Heart left ventricle (tissue), 13 donors: ENCODE measurements at regions not wholly inside any gene's neighbourhood (a gene's known extent, or its start where the extent isn't known, plus 50 kb on each side); places are given as distances from the start of the nearest gene placed in this dataset.

ENCODE experiments used
- POLR2A ChIP-seq, 2 donors: fragments of 450-650 bp; IDR thresholded peaks; one replicate each; pipeline ENCODE4 v1.6.1; 2017; ENCODE audit warnings: antibody characterized with exemption in 2 of 2, mild to moderate bottlenecking in 2 of 2, moderate library complexity in 2 of 2
- TF ChIP-seq, protein P1 (sequence below), 12 donors: fragments of 200-600 bp; sonication (generic) in 4 of 12; IDR thresholded peaks; one replicate each; pipeline versions ENCODE4 v1.5.0 to v1.8.0; 2018 to 2022; ENCODE audit warnings: antibody characterized with exemption in 12 of 12, mild to moderate bottlenecking in 5 of 12
- donor health status: ischemic (EF 13 %, LVEDD 7.1; RV severe dilation, severe dysfunction).
- donor health status: DM: no; HTN: yes; CAD: no.
- donor health status: DM: no; HTN: no; CAD: no.
- donor health status: ischemic (EF 25% LVEDD 6.9; RV normal size, moderate dysfunction).
- donor health status: ischemic (EF 25% LVEDD 5.7; RV mildly dilated, moderate dysfunction).
- donor health status: ischemic (EF 35%, LVEDD 5.7; RV mildly dilated, moderate dysfunction).
- donor health status: nonischemic (EF 11% LVEDD 7.7; RV severe dilation, severe dysfunction).
- donor health status: DM: yes; HTN: yes; CAD: no.
- donor health status: PGD.
- donor health status: ischemic (EF 29% LVEDD 5.4; RV normal size, mild dysfunction).
- donor health status: nonischemic (EF 23%, LVEDD 6.1; RV moderate dilation, normal function).

DNA sequence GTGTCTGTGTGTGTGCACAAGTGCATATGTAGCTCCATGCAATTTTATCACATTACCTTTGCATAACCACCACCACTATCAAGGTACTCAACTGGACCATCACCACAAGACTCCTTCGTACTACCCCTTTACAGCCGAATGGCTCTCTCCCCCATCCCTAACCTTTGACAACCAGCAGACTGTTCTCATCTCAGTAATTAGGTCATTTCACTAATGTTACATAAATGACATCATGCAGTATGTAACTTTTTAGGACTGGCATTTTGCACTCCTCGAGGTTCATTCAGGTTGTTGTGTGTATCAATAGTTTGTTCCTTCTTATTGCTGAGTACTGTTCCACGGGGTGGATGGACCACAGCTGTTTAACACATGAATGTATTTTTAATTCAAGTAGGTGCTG lies 121.8 kb upstream of the SLC6A11 start:
- TF ChIP-seq, protein P1, sequence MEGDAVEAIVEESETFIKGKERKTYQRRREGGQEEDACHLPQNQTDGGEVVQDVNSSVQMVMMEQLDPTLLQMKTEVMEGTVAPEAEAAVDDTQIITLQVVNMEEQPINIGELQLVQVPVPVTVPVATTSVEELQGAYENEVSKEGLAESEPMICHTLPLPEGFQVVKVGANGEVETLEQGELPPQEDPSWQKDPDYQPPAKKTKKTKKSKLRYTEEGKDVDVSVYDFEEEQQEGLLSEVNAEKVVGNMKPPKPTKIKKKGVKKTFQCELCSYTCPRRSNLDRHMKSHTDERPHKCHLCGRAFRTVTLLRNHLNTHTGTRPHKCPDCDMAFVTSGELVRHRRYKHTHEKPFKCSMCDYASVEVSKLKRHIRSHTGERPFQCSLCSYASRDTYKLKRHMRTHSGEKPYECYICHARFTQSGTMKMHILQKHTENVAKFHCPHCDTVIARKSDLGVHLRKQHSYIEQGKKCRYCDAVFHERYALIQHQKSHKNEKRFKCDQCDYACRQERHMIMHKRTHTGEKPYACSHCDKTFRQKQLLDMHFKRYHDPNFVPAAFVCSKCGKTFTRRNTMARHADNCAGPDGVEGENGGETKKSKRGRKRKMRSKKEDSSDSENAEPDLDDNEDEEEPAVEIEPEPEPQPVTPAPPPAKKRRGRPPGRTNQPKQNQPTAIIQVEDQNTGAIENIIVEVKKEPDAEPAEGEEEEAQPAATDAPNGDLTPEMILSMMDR (IDR thresholded peaks at IDR 0.05) = no peak
- no peak for TF ChIP-seq POLR2A (IDR thresholded peaks at IDR 0.05)
